C4-2B (cell line): ENCODE measurements at regions not wholly inside any gene's neighbourhood (a gene's known extent, or its start where the extent isn't known, plus 50 kb on each side); places are given as distances from the start of the nearest gene placed in this dataset.

Source experiments
- ZFX ChIP-seq: fragments of 450-650 bp; IDR thresholded peaks from 2 replicates; pipeline ENCODE4 v1.6.1; 2017
- TF ChIP-seq, protein P1 (sequence below): fragments of 450-650 bp; conservative IDR thresholded peaks from 2 replicates; pipeline ENCODE4 v1.5.1; 2017; ENCODE audit warnings: mild to moderate bottlenecking

DNA sequence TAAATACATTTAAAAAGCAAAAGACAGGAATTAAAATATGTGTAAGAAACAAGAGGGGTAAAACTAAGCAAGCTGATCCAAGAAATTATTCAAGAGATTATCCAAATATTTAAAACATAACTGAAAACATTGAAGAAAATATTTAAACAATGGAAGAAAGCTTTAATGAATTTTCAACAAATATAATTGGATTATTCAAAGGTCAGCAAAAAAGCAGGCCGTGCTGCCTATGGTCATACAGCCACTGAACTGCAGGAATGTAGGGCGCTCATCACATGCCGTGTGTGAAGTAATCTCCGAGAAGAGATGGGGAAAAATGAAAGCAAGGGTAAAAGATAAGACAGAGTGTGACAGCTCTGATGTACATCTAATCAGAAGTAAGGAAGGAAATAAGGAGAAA is 1195.4 kb upstream of the EYS start:
- TF ChIP-seq, protein P1, sequence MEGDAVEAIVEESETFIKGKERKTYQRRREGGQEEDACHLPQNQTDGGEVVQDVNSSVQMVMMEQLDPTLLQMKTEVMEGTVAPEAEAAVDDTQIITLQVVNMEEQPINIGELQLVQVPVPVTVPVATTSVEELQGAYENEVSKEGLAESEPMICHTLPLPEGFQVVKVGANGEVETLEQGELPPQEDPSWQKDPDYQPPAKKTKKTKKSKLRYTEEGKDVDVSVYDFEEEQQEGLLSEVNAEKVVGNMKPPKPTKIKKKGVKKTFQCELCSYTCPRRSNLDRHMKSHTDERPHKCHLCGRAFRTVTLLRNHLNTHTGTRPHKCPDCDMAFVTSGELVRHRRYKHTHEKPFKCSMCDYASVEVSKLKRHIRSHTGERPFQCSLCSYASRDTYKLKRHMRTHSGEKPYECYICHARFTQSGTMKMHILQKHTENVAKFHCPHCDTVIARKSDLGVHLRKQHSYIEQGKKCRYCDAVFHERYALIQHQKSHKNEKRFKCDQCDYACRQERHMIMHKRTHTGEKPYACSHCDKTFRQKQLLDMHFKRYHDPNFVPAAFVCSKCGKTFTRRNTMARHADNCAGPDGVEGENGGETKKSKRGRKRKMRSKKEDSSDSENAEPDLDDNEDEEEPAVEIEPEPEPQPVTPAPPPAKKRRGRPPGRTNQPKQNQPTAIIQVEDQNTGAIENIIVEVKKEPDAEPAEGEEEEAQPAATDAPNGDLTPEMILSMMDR, result no peak
- no peak for TF ChIP-seq ZFX
